ENCODE measurements at regions not wholly inside any gene's neighbourhood (a gene's known extent, or its start where the extent isn't known, plus 50 kb on each side); places are given as distances from the start of the nearest gene placed in this dataset.

GRCh38 chr7:51589111-51589510 is 272.5 kb upstream of the COBL start:
- peak; percentile 34 for DNase-seq
- H3K9me3 ChIP-seq: no peaks in the 10 kb centered on the region
- peaks cover 9% of the 10 kb centered on the region; the same call in 1 of the 2 replicates for H3K4me1 ChIP-seq
- H3K36me3 ChIP-seq: no peaks in the 10 kb centered on the region
- no peak for TF ChIP-seq CTCF (IDR thresholded peaks at IDR 0.05; ENCODE audit: low read depth, low read length)
- no peaks in the 10 kb centered on the region for H3K27me3 ChIP-seq
- H3K4me3 ChIP-seq (ENCODE audit: low read depth, low read length): no peak overlapping the region

GRCh38 chr7:51587604-51588003 is 271.0 kb upstream of the COBL start:
- Histone ChIP-seq H3K9me3 (no peaks in the 10 kb centered on the region), H3K27me3 (no peaks in the 10 kb centered on the region), H3K4me1 (peaks cover 9% of the 10 kb centered on the region; the same call in 1 of the 2 replicates), H3K36me3 (no peaks in the 10 kb centered on the region), H3K4me3 (ENCODE audit: low read depth, low read length) (no peak overlapping the region)
- no peak for DNase-seq
- no peak for TF ChIP-seq CTCF (IDR thresholded peaks at IDR 0.05; ENCODE audit: low read depth, low read length)

- no peak overlapping the region for H3K4me3 ChIP-seq (ENCODE audit: low read depth, low read length)
- no peak for TF ChIP-seq CTCF (IDR thresholded peaks at IDR 0.05; ENCODE audit: low read depth, low read length)
- no peaks in the 10 kb centered on the region for H3K27me3 ChIP-seq
- no peaks in the 10 kb centered on the region for H3K4me1 ChIP-seq
- no peaks in the 10 kb centered on the region for H3K36me3 ChIP-seq
- no peaks in the 10 kb centered on the region for H3K9me3 ChIP-seq
- DNase-seq: no peak
Observed at GRCh38 chr7:51577390-51577789, 260.8 kb upstream of the COBL start.

- TF ChIP-seq CTCF (IDR thresholded peaks at IDR 0.05; ENCODE audit: low read depth, low read length): no peak
- H3K4me3 ChIP-seq (ENCODE audit: low read depth, low read length): no peak overlapping the region
- no peaks in the 10 kb centered on the region for H3K4me1 ChIP-seq
- H3K36me3 ChIP-seq: no peaks in the 10 kb centered on the region
- H3K27me3 ChIP-seq: no peaks in the 10 kb centered on the region
- DNase-seq: no peak
- H3K9me3 ChIP-seq: no peaks in the 10 kb centered on the region
Observed at GRCh38 chr7:51569581-51569980, 253.0 kb upstream of the COBL start.

- H3K9me3 ChIP-seq: no peaks in the 10 kb centered on the region
- H3K4me1 ChIP-seq: no peaks in the 10 kb centered on the region
- no peak overlapping the region for H3K4me3 ChIP-seq (ENCODE audit: low read depth, low read length)
- TF ChIP-seq CTCF (IDR thresholded peaks at IDR 0.05; ENCODE audit: low read depth, low read length): no peak
- no peaks in the 10 kb centered on the region for H3K27me3 ChIP-seq
- H3K36me3 ChIP-seq: no peaks in the 10 kb centered on the region
- no peak for DNase-seq
Observed at GRCh38 chr7:51569176-51569575, 252.6 kb upstream of the COBL start.

GRCh38 chr7:51551070-51551469 is 234.5 kb upstream of the COBL start:
- no peaks in the 10 kb centered on the region for H3K9me3 ChIP-seq
- no peak for TF ChIP-seq CTCF (IDR thresholded peaks at IDR 0.05; ENCODE audit: low read depth, low read length)
- H3K27me3 ChIP-seq: no peaks in the 10 kb centered on the region
- H3K36me3 ChIP-seq: no peaks in the 10 kb centered on the region
- H3K4me3 ChIP-seq (ENCODE audit: low read depth, low read length): no peak overlapping the region
- DNase-seq: no peak
- no peaks in the 10 kb centered on the region for H3K4me1 ChIP-seq

Data from BE2C (cell line).